Astrocyte of the cerebellum (primary cell): ENCODE measurements at regions not wholly inside any gene's neighbourhood (a gene's known extent, or its start where the extent isn't known, plus 50 kb on each side); places are given as distances from the start of the nearest gene placed in this dataset.

ENCODE experiments used
- DNase-seq: peaks from one replicate; pipeline ENCODE4 v3.0.0-alpha.2; 2011; ENCODE audit warnings: low read depth
- H3K4me3 ChIP-seq: 2 replicates; pipeline ENCODE4 v1.5.1; 2011; ENCODE audit warnings: mild to moderate bottlenecking, low read depth, low read length, moderate library complexity
- in situ Hi-C: cut with HindIII; loops from 2 replicates; pipeline ENCODE4 v1.10.0; 2017; ENCODE audit warnings: low sequenced_read_pairs
- TF ChIP-seq, protein P1 (sequence below): IDR thresholded peaks from 2 replicates; pipeline ENCODE4 v1.5.1; 2012; ENCODE audit warnings: low read length, low read depth, moderate library complexity, mild to moderate bottlenecking; ENCODE audit errors: missing control alignments

DNA sequence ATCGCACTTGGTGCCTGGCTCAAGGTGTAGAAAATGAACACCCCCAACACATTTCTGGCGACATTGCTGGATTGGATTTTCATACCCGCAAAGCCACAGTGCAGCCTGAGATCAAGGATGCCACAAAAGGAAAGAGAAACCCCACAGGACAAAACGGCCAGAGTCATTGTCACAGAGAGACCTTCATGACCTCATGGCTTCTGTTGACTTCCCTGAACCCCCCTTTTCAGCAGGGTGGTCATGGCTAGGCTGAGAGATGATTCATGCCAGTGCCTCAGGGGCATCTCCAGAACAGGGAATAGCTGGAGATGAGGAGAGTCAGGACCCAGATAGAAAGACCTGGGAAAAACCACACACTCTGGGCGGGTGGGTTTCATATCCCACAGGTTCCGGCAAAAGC lies 122.0 kb downstream of the C16orf95 start:
- in situ Hi-C loops = no loop called here
- TF ChIP-seq, protein P1, sequence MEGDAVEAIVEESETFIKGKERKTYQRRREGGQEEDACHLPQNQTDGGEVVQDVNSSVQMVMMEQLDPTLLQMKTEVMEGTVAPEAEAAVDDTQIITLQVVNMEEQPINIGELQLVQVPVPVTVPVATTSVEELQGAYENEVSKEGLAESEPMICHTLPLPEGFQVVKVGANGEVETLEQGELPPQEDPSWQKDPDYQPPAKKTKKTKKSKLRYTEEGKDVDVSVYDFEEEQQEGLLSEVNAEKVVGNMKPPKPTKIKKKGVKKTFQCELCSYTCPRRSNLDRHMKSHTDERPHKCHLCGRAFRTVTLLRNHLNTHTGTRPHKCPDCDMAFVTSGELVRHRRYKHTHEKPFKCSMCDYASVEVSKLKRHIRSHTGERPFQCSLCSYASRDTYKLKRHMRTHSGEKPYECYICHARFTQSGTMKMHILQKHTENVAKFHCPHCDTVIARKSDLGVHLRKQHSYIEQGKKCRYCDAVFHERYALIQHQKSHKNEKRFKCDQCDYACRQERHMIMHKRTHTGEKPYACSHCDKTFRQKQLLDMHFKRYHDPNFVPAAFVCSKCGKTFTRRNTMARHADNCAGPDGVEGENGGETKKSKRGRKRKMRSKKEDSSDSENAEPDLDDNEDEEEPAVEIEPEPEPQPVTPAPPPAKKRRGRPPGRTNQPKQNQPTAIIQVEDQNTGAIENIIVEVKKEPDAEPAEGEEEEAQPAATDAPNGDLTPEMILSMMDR = no peak
- no peak overlapping the region for H3K4me3 ChIP-seq
- no peak for DNase-seq

DNA sequence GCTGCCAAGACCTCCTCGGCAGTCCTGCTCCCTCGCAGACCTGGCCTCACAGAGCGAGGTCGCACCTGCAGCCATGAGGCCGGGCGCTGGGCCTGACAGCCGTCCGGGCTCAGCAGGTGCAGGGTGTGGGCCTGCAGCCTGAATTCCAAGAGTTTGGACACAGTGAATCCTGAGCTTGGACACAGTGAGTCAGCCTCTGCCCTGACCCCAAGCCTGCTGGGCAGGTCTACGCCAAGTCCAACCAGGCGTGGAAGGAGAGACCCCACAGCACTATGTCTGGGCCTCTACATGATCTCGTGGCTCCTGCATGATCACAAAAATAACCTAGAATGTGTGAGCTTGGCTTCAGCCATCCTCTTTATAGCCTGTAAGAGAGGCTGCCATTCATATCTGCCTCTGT lies 121.0 kb downstream of the C16orf95 start:
- peak; percentile 45 for DNase-seq
- in situ Hi-C loops = no loop called here
- TF ChIP-seq, protein P1 = no peak
- no peak overlapping the region for H3K4me3 ChIP-seq

DNA sequence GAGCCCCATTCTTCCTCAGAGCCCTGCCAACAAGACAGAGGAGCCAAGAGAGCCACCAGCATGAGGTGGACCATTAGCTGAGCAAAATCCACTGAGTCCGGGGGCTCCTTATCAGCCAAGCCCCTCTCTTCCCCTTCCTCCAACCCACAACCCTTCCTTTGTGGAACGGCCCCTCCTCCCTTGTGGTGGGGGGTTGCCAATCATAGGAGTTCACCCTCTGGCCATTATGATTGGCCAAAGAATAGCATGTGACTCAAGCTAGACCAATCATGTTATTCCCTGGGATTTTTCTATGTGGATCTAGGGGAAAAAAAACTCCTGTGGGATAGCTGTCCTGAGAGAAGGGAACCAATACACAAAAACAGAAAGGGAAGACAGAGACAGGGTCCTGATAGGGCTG lies 120.5 kb downstream of the C16orf95 start:
- DNase-seq = no peak
- no peak overlapping the region for H3K4me3 ChIP-seq
- in situ Hi-C loops = no loop called here
- TF ChIP-seq, protein P1 = no peak

DNA sequence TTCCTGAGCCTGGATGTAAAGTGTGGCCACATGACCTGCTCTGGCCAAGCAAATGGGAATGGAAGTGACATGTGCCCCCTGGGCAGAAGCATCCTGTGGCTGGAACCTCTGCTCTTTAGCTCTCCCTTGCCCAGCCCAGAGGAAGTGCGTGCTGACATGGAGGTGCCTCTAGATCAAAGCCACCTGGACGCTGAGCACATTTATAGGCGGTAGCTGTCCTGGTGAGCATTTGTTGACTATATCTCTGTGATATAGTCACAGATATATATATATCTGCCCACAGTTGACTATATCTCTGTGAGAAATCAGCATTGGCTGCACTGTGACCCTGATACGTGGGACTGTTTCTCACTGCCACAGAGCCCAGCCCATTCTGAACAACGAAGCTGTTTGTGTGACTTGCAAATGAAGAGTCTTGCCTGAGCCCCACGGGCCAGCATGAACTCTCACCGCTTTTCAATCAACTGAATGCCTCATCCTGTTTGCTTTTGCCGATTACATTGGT lies 118.8 kb downstream of the C16orf95 start:
- H3K4me3 ChIP-seq = no peak overlapping the region
- in situ Hi-C loops = no loop called here
- TF ChIP-seq, protein P1 = no peak
- DNase-seq = no peak

DNA sequence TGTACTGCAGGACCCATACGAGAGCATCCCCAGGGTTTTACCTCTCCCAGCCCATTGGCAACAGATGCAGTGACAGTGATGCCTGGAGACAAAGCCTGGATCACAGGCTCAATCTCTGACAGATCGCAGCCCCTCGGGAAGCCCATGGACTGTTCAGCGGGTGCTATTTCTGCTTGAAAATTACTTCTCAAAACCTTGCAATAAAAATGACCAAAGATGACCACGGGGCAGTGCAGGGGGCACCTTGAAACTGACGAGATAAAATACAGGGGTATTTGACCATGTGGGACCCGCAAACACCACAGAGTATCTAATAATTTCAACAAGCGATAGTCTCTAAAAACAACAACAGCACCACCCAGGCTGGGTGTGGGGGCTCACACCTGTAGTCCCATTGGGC lies 118.3 kb downstream of the C16orf95 start:
- TF ChIP-seq, protein P1 = no peak
- H3K4me3 ChIP-seq = no peak overlapping the region
- in situ Hi-C loops = no loop called here
- no peak for DNase-seq

DNA sequence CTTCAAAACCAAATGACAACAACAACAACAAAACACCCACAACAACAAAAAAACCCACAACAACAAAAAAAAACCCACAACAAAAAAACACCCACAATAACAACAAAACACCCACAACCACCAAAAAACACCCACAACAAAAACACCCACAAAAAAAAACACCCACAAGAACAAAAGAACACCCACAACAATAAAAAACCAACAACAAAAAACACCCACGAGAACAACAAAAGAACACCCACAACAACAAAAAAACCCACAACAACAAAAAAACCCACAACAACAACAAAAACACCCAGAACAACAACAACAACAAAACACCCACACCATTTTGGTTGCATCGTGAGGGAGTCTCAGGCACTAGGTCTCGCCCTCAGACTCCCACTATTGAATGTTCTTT lies 117.8 kb downstream of the C16orf95 start:
- no peak for DNase-seq
- H3K4me3 ChIP-seq = no peak overlapping the region
- TF ChIP-seq, protein P1 = no peak
- in situ Hi-C loops = no loop called here

DNA sequence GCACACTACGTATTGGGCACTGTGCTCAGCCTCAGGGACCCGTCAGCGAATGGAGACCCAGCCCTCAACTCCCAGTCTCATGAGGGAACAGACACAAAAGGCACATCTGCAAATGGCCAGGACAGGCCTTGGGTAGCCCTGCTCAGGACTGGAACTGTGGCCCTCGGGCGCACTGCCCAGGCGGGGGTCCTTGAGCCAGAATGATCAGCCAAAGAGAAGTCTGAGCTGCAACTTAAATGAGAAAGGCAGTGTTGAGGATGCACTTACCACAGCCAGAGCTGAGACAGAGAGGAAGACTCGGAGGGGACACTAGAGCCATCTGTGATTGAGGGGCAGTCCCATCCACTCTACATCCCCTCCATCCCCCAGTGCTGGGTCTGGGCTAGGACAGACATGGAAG lies 117.3 kb downstream of the C16orf95 start:
- no peak overlapping the region for H3K4me3 ChIP-seq
- in situ Hi-C loops = no loop called here
- TF ChIP-seq, protein P1 = no peak
- DNase-seq = no peak
